Fibroblast of skin of back (primary cell): ENCODE measurements at regions not wholly inside any gene's neighbourhood (a gene's known extent, or its start where the extent isn't known, plus 50 kb on each side); places are given as distances from the start of the nearest gene placed in this dataset.

ENCODE experiments used
- DNase-seq: peaks from one replicate; pipeline ENCODE4 v3.0.0-alpha.2; 2013

DNA sequence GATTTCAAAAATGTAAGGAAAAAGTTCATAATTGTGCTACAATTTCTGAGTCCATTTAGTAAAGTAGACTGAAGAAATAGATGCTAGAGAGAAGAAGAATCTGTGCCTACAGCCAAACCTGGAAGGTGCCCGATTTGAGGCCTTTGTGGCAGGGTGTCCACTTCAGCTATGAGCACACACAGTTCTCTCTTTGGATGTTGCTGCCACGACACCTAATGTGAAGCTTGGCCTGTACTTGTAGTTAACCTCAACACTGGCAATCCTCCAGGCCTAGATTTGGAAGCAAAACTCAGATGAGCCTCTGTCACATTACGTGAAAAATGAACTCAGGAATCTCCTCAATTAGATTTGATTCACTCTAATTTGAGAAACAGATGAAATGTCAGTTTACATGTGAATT lies 90.1 kb upstream of the LRP1B start:
- DNase-seq, result peak; percentile 32

DNA sequence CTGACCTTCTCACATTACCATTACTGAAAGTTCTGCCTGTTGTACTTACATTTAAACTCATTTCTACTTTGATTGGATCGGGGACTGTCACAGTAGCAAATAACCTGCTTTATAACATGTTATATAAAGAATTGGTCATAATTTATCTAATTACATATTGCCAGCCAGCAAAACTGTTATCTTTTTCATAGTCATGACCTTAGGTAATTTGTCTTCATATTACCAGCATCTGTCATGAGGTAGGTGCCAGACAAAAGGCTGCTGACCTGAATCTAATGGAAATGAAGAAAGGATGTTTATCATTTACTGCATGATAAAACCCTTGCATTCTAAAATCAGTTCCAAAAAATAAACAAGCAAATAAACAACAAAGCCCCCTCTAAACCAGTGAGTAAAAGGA lies 89.4 kb upstream of the LRP1B start:
- DNase-seq, result no peak

DNA sequence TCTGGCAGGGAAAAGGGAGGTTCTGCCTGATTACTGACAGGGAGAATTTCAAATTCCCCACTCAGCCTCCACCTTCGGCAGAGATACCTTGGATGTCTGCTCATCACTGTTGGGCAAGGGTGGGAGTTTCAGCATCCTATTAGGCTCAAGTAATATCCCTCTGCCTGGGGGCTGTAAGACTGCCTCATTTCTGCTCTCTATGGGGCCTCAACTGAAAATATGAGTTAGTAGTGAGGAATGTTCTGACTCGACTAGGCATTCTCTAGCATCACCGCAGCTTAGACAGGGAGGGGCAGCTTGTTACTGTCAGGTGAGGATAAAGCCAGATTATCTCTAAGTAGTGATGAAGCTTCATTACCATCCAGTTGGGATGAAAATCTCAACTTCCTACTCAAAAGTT lies 87.7 kb upstream of the LRP1B start:
- DNase-seq, result peak; percentile 51

DNA sequence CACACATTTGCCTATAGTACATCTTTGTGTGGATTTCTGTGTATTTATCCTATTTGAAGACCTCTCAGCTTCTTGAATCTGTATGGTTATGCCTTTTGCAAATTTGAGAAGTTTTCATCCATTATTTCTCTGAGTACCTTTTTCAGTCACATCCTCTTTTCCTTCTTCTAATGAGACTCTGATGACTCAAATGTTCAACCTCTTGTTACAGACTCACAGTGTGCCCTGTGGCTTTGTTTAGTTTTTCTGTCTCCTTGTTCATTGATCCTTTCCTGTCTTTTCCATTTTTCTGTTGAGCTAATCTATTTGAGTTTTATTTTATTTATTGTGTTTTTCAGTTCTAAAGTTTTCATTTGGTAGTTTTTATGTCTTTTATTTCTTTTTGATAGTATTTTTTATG lies 87.0 kb upstream of the LRP1B start:
- DNase-seq, result peak; percentile 18

DNA sequence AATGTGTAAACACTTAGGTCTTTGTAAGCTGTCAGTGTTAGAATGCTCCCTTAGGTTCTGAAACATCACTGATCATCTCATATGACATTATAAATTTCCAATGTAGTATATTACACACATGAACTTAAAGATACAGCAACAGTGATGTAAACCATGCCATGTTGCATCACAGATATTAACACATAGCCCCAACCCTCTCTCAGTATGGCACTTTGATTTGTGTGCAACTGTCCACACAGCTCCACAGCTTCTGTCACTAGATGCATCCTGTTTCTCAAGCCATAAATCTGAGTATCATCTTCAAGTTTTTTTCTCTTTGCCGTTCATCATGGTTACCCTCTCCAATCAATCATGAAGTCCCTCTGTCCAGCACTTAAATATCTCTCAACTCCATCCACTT lies 69.2 kb upstream of the LRP1B start:
- DNase-seq, result no peak

DNA sequence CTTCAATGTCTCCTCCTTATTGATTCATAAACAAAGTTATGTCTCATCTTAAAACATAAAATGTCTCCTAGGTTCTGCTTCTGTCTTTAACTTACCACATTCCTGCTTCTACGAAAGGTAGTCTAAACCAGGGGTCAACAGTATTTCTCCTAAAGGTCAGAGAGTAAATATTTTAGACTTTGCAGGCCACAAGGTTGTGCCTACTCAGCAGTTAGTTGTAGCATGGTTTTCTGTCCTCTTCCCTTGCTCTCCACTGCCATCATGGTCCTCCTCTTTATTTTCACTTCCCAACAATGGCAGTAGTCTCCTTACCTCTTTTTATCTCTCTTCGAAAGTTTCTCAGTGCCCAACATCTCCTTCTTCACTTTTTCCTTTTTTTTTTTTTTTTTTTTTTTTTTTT lies 68.3 kb upstream of the LRP1B start:
- no peak for DNase-seq

DNA sequence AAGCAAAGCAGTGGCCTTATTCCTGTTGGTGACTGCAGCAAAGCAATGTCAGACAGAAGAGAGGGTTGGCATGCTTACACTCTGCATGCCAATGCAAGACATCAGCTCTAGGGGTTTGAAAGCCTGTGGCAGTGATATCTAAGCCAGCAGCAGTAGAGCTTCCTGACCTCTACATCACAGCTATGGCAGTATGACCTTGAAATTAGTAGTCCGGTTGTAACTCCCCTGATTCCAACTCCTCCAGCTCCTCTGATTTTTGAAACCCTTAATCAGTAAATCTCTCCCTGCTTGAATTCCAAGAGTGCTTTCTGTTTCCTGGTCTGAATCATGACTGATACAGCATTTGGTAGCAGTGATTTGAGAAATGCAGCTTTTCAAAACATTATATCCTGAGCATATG lies 60.0 kb upstream of the LRP1B start:
- DNase-seq, result peak; percentile 49

DNA sequence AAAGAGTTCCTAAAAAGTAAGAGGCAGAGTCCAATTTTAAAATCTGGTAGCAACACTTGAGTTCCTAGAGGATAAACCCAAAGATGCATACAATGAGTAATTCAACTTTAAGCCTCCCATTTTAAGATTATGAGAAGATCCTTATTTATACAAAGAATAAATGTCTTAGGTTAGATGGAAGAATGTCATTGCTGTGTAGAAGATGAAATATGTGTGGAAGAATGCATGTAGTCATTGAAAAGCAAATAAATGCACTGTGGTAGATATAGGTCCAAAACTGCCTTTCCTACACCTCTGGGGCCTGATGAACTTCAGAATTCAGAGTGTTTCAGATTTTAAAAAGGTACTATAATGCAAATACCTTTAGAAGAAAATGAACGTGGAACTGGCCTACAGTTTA lies 58.7 kb upstream of the LRP1B start:
- DNase-seq, result peak; percentile 66

DNA sequence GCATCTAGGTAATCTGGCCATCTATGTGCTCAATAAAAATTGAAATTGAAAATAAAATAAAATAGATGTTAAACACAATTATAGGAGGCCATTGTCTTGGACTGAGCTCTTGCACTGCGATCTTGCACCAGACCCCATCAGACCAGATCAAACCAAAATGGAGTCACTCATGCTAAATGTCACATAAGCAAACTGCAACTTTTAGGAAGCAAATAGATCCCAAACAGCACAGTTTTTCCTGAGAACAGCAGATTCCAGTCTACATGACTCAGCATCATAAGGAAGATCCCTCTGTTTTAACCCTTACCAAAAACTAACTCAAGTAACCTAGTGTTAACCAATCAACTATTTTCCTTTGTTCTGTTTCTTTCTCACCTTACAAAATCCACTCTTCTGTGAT lies 57.7 kb upstream of the LRP1B start:
- DNase-seq, result peak; percentile 36

DNA sequence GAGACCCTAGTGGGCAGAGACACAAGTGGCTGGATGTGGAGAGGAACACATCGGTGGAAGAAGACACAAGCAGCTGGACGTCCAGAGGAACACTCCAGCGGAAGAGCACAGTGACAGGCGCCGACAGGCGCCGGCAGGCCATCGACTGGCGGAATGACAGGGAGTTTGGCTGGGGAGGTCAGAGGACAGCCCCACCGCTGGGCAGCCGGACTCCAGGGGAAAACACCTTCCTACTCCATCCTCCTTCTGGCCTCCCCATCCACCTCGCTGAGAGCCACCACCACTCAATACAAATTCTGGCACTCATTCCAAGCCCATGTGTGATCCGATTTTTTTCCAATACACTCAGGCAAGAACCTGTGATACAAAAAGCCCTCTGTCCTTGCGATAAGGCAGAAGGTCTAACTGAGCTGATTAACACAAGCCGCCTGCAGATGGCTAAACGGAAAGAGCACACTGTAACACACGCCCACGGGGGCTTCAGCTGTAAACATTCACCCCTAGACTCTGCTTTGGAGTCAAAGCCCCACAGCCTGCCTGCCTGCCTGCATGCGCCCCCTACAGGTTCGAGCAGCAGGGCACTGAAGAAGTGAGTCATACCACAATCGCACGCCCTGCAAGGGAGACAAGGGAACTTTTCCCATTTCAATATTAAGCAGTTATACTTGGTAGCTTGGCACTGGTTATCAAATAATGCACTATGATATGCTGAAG lies 50.2 kb upstream of the LRP1B start:
- DNase-seq, result peak; percentile 21
